ENCODE measurements at regions not wholly inside any gene's neighbourhood (a gene's known extent, or its start where the extent isn't known, plus 50 kb on each side); places are given as distances from the start of the nearest gene placed in this dataset.

- no peak for TF ChIP-seq PRDM15 (CRISPR knock-in tag; IDR thresholded peaks at IDR 0.05)
- TF ChIP-seq ZNF550 (CRISPR knock-in tag; IDR thresholded peaks at IDR 0.05; ENCODE audit: borderline replicate concordance): 0 out of 2 replicates have a peak, but pooled peaks have one; percentile 49
- no peak for TF ChIP-seq ZNF253 (CRISPR knock-in tag; IDR thresholded peaks at IDR 0.05; ENCODE audit: borderline replicate concordance)
- TF ChIP-seq AFF4 (CRISPR knock-in tag; IDR thresholded peaks at IDR 0.05): no peak
- TF ChIP-seq ZNF207 (IDR thresholded peaks at IDR 0.05; ENCODE audit: borderline replicate concordance): no peak
- TF ChIP-seq POLR2AphosphoS5 (IDR thresholded peaks at IDR 0.05; ENCODE audit: low read depth, low read length): no peak
- no peak for TF ChIP-seq GRHL1 (CRISPR knock-in tag; conservative IDR thresholded peaks at IDR 0.05)
- TF ChIP-seq ZNF800 (CRISPR knock-in tag; IDR thresholded peaks at IDR 0.05): peak; percentile 60; the same call in 1 of the 2 replicates
- 0 out of 2 replicates have a peak, but pooled peaks have one; percentile 51 for TF ChIP-seq ZBTB7B (CRISPR knock-in tag; IDR thresholded peaks at IDR 0.05)
- TF ChIP-seq CBX2 (IDR thresholded peaks at IDR 0.05; ENCODE audit: low read depth, low read length): no peak
- peak; percentile 85; the same call in 1 of the 2 replicates for TF ChIP-seq CBX2 (CRISPR knock-in tag; IDR thresholded peaks at IDR 0.05; ENCODE audit: low read depth)
- TF ChIP-seq ZBTB7A (CRISPR knock-in tag; IDR thresholded peaks at IDR 0.05): no peak
- TF ChIP-seq MED13 (CRISPR knock-in tag; IDR thresholded peaks at IDR 0.05): no peak
- TF ChIP-seq YY1 (IDR thresholded peaks at IDR 0.05; ENCODE audit: insufficient read depth, insufficient replicate concordance, low read depth, low read length): peak; percentile 66
- peak; percentile 43 for TF ChIP-seq ZNF782 (CRISPR knock-in tag; IDR thresholded peaks at IDR 0.05; ENCODE audit: borderline replicate concordance)
- 0 out of 2 replicates have a peak, but pooled peaks have one; percentile 61 for TF ChIP-seq ZSCAN29 (CRISPR knock-in tag; conservative IDR thresholded peaks at IDR 0.05)
- TF ChIP-seq ZNF703 (CRISPR knock-in tag; IDR thresholded peaks at IDR 0.05; ENCODE audit: borderline replicate concordance): no peak
- no peak for TF ChIP-seq FOXA3 (CRISPR knock-in tag; IDR thresholded peaks at IDR 0.05)
- 0 out of 2 replicates have a peak, but pooled peaks have one; percentile 32 for TF ChIP-seq NR2C2 (CRISPR knock-in tag; IDR thresholded peaks at IDR 0.05; ENCODE audit: borderline replicate concordance)
These were observed 96.1 kb upstream of the CDH5 start (continued) for GRCh38 chr16:66270333-66270927.
